Osteocyte (in vitro differentiated cells): ENCODE measurements at regions not wholly inside any gene's neighbourhood (a gene's known extent, or its start where the extent isn't known, plus 50 kb on each side); places are given as distances from the start of the nearest gene placed in this dataset.
"Not testable (repeated sequence)": the region's sequence is repeated elsewhere in the genome, so short reads cannot be mapped to it uniquely, and the experiment has no call there.

Source experiments
- DNase-seq: peaks from one replicate; pipeline ENCODE4 v3.0.0; 2021; ENCODE audit warnings: mixed read lengths; ENCODE audit not compliant: unreplicated experiment; ENCODE audit errors: extremely low spot score
- H3K27ac Mint-ChIP-seq: one replicate; pipeline ENCODE4 v1.8.0; 2021; ENCODE audit warnings: mild to moderate bottlenecking, mixed read lengths; ENCODE audit not compliant: unreplicated experiment
- H3K27me3 Mint-ChIP-seq: one replicate; pipeline ENCODE4 v1.8.0; 2021; ENCODE audit warnings: mixed read lengths; ENCODE audit not compliant: unreplicated experiment
- H3K36me3 Mint-ChIP-seq: one replicate; pipeline ENCODE4 v1.8.0; 2021; ENCODE audit warnings: mixed read lengths; ENCODE audit not compliant: unreplicated experiment
- H3K4me1 Mint-ChIP-seq: one replicate; pipeline ENCODE4 v1.8.0; 2021; ENCODE audit warnings: mixed read lengths; ENCODE audit not compliant: unreplicated experiment
- H3K4me3 Mint-ChIP-seq: one replicate; pipeline ENCODE4 v1.8.0; 2021; ENCODE audit warnings: mild to moderate bottlenecking, moderate library complexity, mixed read lengths; ENCODE audit not compliant: unreplicated experiment
- H3K9me3 Mint-ChIP-seq: one replicate; pipeline ENCODE4 v1.8.0; 2021; ENCODE audit warnings: mixed read lengths; ENCODE audit not compliant: unreplicated experiment
- TF ChIP-seq, protein P1 (sequence below): fragments of 200-600 bp; sonication (generic); IDR thresholded peaks from 2 replicates; pipeline ENCODE4 v1.5.0; 2021; ENCODE audit warnings: antibody characterized with exemption, mild to moderate bottlenecking, moderate library complexity

DNA sequence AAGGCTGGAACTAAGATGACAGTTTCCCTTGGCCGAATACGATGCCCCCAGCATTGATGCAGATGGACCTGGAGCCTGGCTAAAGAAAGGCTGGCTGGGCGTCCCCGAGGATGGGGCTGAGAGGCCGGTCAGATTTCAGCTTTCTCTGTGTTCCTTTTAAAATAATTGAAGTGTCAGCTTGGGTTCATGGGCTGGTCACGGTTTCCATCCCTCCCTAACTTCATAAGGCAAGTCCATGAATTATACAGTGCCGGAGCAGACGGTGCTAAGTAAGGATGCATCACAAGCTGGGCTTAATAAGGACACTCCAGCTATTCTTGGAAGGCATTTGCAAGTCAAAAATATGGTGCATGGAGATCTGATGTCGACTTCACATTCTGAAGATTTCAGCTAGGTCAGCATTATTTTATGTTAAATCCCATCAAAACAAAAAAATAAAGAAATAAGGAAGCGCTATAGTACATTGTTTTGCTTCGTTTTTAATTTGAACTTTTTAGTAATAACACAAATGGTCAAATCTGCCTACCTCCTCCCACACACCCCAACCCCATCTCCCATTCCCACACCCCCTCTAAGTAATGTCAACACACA is 220.8 kb downstream of the RPLP1 start:
- H3K27ac Mint-ChIP-seq = no peak overlapping the region
- H3K4me3 Mint-ChIP-seq = no peak overlapping the region
- H3K36me3 Mint-ChIP-seq = no peaks in the 10 kb centered on the region
- peaks cover 2% of the 10 kb centered on the region for H3K4me1 Mint-ChIP-seq
- TF ChIP-seq, protein P1, sequence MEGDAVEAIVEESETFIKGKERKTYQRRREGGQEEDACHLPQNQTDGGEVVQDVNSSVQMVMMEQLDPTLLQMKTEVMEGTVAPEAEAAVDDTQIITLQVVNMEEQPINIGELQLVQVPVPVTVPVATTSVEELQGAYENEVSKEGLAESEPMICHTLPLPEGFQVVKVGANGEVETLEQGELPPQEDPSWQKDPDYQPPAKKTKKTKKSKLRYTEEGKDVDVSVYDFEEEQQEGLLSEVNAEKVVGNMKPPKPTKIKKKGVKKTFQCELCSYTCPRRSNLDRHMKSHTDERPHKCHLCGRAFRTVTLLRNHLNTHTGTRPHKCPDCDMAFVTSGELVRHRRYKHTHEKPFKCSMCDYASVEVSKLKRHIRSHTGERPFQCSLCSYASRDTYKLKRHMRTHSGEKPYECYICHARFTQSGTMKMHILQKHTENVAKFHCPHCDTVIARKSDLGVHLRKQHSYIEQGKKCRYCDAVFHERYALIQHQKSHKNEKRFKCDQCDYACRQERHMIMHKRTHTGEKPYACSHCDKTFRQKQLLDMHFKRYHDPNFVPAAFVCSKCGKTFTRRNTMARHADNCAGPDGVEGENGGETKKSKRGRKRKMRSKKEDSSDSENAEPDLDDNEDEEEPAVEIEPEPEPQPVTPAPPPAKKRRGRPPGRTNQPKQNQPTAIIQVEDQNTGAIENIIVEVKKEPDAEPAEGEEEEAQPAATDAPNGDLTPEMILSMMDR = no peak
- no peak for DNase-seq
- H3K27me3 Mint-ChIP-seq = peaks cover 59% of the 10 kb centered on the region
- H3K9me3 Mint-ChIP-seq = no peaks in the 10 kb centered on the region

DNA sequence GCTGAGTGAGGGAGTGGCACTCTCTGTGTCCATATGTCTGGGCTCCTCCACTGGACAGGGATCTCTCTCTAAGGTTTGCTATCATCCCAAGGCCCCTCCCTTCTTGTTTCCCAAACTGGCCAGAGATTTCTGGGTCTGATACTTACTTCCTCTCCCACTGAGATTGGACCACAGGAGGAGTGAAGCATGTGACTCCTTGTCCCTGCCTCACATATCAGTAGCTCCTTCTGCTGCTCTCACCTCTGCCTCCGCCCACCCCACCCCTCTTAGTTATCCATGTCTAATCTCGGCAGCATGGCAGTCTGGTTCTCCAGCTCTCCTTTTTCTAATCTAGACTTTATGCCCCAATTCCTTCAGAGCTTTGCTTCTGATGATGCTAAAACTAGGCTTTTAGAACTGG is 223.1 kb downstream of the RPLP1 start:
- peaks cover 74% of the 10 kb centered on the region for H3K27me3 Mint-ChIP-seq
- H3K36me3 Mint-ChIP-seq = no peaks in the 10 kb centered on the region
- no peaks in the 10 kb centered on the region for H3K4me1 Mint-ChIP-seq
- DNase-seq = no peak
- no peak overlapping the region for H3K27ac Mint-ChIP-seq
- TF ChIP-seq, protein P1 = no peak
- H3K9me3 Mint-ChIP-seq = no peaks in the 10 kb centered on the region
- H3K4me3 Mint-ChIP-seq = no peak overlapping the region

DNA sequence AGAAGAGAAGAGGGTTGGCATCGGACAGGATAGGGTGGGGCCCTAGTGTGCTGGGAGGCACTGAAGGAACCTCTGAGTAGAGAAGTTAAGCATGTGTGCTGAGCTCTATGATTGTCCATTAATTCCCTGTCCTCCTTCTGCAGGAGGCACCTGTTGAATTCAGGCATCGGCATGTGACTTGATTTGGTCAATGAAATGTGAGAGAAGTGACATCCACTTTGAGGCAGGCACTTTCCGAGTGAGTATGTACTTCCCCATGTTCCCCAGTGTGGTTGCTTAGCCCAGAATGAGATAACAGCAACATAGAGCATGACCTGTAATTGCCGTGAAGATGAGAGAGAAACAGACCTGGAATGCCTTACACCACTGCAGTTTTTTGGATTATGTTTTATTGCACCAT is 224.8 kb downstream of the RPLP1 start:
- Mint-ChIP-seq H3K4me1 (no peaks in the 10 kb centered on the region), H3K36me3 (no peaks in the 10 kb centered on the region), H3K27ac (no peak overlapping the region), H3K4me3 (no peak overlapping the region), H3K27me3 (peaks cover 72% of the 10 kb centered on the region), H3K9me3 (peaks cover 4% of the 10 kb centered on the region)
- no peak for DNase-seq
- TF ChIP-seq, protein P1 = no peak

DNA sequence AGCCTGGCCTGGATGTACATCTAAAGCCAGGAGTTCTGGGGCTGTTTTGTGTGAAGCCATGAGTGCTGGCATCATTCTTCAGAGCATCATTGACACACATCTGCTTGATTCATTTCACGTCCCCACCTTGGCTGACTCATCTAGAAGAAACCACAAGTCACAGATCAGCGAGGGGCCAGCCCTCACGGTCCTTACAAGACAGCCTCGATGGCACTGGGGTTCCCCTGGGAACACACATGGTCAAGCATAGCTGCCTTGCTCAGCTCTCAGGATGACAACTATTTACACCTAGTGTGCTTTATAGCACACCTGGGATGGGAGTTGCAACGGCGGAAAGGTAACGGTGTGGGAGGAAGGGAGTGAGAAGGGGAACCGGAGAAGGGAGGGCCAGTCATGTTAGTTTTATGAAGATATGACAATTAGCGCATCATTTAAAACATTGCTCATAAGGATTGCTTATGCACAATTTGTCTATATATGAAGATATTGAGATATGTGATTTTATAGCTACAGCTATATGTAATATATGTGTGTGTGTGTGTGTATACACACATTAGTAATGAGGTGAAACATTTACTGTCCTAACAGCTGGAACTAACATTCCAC is 227.1 kb downstream of the RPLP1 start:
- peaks cover 55% of the 10 kb centered on the region for H3K27me3 Mint-ChIP-seq
- DNase-seq = no peak
- no peaks in the 10 kb centered on the region for H3K36me3 Mint-ChIP-seq
- TF ChIP-seq, protein P1 = no peak
- no peak overlapping the region for H3K4me3 Mint-ChIP-seq
- H3K27ac Mint-ChIP-seq = no peak overlapping the region
- peaks cover 9% of the 10 kb centered on the region for H3K9me3 Mint-ChIP-seq
- H3K4me1 Mint-ChIP-seq = no peaks in the 10 kb centered on the region

DNA sequence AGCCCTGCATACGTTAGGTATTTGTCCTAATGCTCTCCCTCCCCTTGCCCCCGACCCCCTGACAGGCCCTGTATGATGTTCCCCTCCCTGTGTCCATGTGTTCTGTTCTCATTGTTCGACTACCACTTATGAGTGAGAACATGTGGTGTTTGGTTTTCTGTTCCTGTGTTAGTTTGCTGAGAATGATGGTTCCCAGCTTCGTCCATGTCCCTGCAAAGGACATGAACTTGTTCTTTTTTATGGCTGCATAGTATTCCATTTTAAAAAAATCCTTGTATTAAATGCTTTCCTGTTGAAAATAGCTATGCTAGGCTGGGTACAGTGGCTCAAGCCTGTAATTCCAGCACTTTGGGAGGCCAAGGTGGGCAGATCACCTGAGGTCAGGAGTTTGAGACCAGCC is 232.2 kb downstream of the RPLP1 start:
- Mint-ChIP-seq H3K27me3 (peaks cover 18% of the 10 kb centered on the region), H3K9me3 (peaks cover 26% of the 10 kb centered on the region)
- H3K27ac Mint-ChIP-seq, H3K36me3 Mint-ChIP-seq, DNase-seq, H3K4me1 Mint-ChIP-seq, H3K4me3 Mint-ChIP-seq: not testable (repeated sequence)
